ENCODE measurements at regions not wholly inside any gene's neighbourhood (a gene's known extent, or its start where the extent isn't known, plus 50 kb on each side); places are given as distances from the start of the nearest gene placed in this dataset.

- DNase-seq, result no peak
These were observed 418.7 kb downstream of the CBLN4 start for GRCh38 chr20:55586610-55587009.

- DNase-seq, result no peak
These were observed 420.4 kb downstream of the CBLN4 start for GRCh38 chr20:55584964-55585363.

GRCh38 chr20:55584307-55584706 lies 421.0 kb downstream of the CBLN4 start:
- no peak for DNase-seq

GRCh38 chr20:55583036-55583435 lies 422.3 kb downstream of the CBLN4 start:
- DNase-seq, result no peak

GRCh38 chr20:55582498-55582897 lies 422.8 kb downstream of the CBLN4 start:
- no peak for DNase-seq

GRCh38 chr20:55581519-55581918 lies 423.8 kb downstream of the CBLN4 start:
- DNase-seq, result no peak

GRCh38 chr20:55580475-55580874 lies 424.8 kb downstream of the CBLN4 start:
- no peak for DNase-seq

- DNase-seq, result no peak
These were observed 425.5 kb downstream of the CBLN4 start for GRCh38 chr20:55579802-55580201.

- DNase-seq, result no peak
These were observed 428.3 kb downstream of the CBLN4 start for GRCh38 chr20:55576981-55577380.

GRCh38 chr20:55569084-55569483 lies 436.2 kb downstream of the CBLN4 start:
- no peak for DNase-seq

GRCh38 chr20:55567826-55568225 lies 437.5 kb downstream of the CBLN4 start:
- DNase-seq, result no peak

GRCh38 chr20:55565096-55565773 lies 440.1 kb downstream of the CBLN4 start:
- DNase-seq, result no peak

GRCh38 chr20:55561259-55561658 lies 444.1 kb downstream of the CBLN4 start:
- DNase-seq, result no peak

GRCh38 chr20:55557191-55557590 lies 448.1 kb downstream of the CBLN4 start:
- DNase-seq, result no peak

- no peak for DNase-seq
These were observed 450.2 kb downstream of the CBLN4 start for GRCh38 chr20:55555075-55555650.

GRCh38 chr20:55544638-55545037 lies 460.7 kb downstream of the CBLN4 start:
- DNase-seq, result no peak

GRCh38 chr20:55540486-55540885 lies 464.8 kb downstream of the CBLN4 start:
- DNase-seq, result no peak

GRCh38 chr20:55540013-55540412 lies 465.3 kb downstream of the CBLN4 start:
- no peak for DNase-seq

- no peak for DNase-seq
These were observed 466.9 kb downstream of the CBLN4 start for GRCh38 chr20:55538261-55538908.

- DNase-seq, result no peak
These were observed 470.0 kb downstream of the CBLN4 start for GRCh38 chr20:55535366-55535765.

GRCh38 chr20:55533632-55534031 lies 471.7 kb downstream of the CBLN4 start:
- no peak for DNase-seq

- DNase-seq, result no peak
These were observed 474.6 kb downstream of the CBLN4 start for GRCh38 chr20:55530763-55531162.

- no peak for DNase-seq
These were observed 476.8 kb downstream of the CBLN4 start for GRCh38 chr20:55528482-55528881.

GRCh38 chr20:55522296-55522815 lies 483.0 kb downstream of the CBLN4 start:
- no peak for DNase-seq
